ENCODE measurements at regions not wholly inside any gene's neighbourhood (a gene's known extent, or its start where the extent isn't known, plus 50 kb on each side); places are given as distances from the start of the nearest gene placed in this dataset.
"Not testable (repeated sequence)": the region's sequence is repeated elsewhere in the genome, so short reads cannot be mapped to it uniquely, and the experiment has no call there.

DNA sequence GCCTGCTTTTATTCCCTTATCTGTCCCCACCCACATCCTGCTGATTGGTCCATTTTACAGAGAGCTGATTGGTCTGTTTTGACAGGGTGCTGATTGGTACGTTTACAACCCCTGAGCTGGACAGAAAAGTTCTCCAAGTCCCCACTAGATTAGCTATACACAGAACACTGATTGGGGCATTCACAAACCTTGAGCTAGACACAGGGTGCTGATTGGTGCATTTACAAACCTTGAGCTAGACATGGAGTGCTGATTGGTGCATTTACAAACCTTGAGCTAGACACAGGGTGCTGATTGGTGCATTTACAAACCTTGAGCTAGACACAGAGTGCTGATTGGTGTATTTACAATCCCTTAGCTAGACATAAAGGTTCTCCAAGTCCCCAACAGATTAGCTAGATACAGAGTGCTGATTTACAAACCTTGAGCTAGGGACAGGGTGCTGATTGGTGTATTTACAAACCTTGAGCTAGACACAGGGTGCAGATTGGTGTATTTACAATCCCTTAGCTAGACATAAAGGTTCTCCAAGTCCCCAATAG lies 158.2 kb downstream of the BRD1 start:
- TF ChIP-seq POLR2AphosphoS5, POLR2A (IDR thresholded peaks at IDR 0.05): not testable (repeated sequence)
- TF ChIP-seq, protein P1, sequence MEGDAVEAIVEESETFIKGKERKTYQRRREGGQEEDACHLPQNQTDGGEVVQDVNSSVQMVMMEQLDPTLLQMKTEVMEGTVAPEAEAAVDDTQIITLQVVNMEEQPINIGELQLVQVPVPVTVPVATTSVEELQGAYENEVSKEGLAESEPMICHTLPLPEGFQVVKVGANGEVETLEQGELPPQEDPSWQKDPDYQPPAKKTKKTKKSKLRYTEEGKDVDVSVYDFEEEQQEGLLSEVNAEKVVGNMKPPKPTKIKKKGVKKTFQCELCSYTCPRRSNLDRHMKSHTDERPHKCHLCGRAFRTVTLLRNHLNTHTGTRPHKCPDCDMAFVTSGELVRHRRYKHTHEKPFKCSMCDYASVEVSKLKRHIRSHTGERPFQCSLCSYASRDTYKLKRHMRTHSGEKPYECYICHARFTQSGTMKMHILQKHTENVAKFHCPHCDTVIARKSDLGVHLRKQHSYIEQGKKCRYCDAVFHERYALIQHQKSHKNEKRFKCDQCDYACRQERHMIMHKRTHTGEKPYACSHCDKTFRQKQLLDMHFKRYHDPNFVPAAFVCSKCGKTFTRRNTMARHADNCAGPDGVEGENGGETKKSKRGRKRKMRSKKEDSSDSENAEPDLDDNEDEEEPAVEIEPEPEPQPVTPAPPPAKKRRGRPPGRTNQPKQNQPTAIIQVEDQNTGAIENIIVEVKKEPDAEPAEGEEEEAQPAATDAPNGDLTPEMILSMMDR (IDR thresholded peaks at IDR 0.05 in 8 of 11, conservative IDR thresholded peaks at IDR 0.05 in 3 of 11): not testable (repeated sequence)

All from spleen (tissue), 7 donors.